GM12872 (cell line): ENCODE measurements at regions not wholly inside any gene's neighbourhood (a gene's known extent, or its start where the extent isn't known, plus 50 kb on each side); places are given as distances from the start of the nearest gene placed in this dataset.

Experiments
- TF ChIP-seq, protein P1 (sequence below): IDR thresholded peaks from 3 replicates; pipeline ENCODE4 v1.5.1; 2011; ENCODE audit warnings: low read depth, mild to moderate bottlenecking, low read length, moderate library complexity; ENCODE audit not compliant: insufficient read depth

DNA sequence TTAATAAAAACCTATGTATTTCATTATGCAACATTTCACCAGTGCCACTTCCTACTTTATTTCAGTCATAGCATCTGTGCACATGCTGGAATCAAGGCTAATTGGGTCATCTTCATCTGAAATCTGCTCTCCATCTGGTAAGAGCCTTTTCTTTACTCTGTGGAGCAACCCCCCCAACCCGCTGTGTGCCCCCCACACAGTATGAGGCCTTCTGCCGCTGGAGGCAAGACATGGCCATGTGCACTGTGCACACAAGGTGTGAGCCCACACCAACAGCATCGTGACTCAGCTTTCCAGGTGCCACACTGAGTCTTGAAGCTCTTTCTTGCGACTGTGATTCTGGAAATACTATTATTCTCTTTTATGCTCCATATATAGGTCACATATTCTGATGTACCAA lies 471.0 kb downstream of the TBC1D4 start:
- TF ChIP-seq, protein P1, sequence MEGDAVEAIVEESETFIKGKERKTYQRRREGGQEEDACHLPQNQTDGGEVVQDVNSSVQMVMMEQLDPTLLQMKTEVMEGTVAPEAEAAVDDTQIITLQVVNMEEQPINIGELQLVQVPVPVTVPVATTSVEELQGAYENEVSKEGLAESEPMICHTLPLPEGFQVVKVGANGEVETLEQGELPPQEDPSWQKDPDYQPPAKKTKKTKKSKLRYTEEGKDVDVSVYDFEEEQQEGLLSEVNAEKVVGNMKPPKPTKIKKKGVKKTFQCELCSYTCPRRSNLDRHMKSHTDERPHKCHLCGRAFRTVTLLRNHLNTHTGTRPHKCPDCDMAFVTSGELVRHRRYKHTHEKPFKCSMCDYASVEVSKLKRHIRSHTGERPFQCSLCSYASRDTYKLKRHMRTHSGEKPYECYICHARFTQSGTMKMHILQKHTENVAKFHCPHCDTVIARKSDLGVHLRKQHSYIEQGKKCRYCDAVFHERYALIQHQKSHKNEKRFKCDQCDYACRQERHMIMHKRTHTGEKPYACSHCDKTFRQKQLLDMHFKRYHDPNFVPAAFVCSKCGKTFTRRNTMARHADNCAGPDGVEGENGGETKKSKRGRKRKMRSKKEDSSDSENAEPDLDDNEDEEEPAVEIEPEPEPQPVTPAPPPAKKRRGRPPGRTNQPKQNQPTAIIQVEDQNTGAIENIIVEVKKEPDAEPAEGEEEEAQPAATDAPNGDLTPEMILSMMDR: no peak

DNA sequence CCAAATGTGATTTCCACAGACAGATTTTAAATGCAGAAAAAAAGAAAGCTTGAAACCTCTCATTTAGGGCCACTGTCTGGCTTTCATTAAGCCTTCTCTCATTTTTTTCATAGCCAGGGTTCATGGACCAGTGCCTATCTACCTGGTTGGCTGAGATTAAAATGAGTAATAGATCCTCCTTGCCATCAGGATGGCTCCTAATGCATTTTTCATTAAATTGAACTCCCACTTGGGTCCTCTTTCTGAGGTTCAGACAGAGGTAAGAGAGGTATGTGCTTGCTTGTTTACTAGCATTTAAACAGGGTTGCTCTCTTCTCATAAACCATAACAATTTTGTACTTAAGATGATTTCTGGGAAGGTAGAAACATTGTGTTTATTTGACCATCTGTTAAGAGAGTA lies 473.0 kb downstream of the TBC1D4 start:
- TF ChIP-seq, protein P1: no peak

DNA sequence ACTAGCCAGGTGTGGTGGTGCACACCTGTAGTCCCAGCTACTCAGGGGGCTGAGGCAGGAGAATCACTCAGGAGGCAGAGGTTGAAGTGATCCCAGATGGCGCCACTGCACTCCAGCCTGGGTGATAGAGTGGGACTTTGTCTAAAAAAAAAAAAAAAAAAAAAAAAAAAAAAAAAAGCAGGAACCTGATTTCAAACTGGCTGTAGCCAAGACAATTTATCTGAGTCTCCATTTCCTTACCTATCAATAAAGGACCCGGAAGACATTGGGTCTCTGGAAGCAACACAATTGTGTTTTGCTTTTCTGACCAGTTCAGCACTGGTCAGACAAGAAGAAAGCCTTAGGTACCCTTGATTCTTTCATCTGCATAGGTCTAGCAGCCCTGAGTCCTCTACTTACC lies 491.0 kb downstream of the TBC1D4 start:
- TF ChIP-seq, protein P1: no peak

DNA sequence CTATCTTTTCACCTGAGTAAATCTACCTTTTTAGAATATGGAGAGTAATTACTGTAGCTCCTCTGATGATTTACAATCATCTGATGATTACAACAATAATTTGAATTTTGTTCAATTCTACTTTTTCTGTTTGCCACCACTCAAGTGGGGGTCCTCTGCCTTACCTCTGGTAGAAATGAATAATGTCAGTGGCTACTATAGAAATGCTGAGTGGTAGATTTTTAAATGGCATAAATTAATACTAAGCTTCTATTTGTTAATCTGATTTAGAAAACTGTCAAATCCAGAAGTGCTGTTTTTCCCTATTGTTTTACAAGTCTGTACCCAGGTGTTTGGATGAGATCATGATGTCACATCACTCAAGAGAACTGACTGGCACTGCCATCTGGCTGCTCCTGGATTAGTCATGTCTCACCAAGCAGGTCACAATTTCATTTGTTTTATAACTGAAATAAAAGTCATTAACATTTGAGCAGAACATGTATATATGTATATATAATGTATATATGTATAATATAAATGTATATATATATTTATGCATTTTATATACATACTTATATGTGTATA lies 494.8 kb downstream of the TBC1D4 start:
- TF ChIP-seq, protein P1: no peak

DNA sequence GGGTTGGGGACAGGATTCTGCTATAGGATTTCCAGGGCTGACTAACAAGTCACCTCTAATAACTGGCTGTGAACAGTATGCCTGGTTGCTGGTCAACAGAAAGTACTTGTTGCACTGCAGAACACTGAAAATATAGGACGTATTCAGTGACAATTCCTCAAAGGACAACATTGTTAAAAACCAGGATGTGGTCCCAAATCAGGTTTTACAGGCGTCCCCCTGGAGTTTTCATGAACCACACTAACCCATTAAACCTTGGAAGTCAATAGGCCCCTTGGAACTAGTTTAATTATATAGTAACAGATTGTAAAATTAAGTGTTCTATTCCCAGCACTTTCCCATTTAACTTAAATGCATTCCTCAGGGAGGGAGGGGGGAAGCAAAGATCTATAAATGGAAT lies 495.4 kb downstream of the TBC1D4 start:
- TF ChIP-seq, protein P1: no peak

DNA sequence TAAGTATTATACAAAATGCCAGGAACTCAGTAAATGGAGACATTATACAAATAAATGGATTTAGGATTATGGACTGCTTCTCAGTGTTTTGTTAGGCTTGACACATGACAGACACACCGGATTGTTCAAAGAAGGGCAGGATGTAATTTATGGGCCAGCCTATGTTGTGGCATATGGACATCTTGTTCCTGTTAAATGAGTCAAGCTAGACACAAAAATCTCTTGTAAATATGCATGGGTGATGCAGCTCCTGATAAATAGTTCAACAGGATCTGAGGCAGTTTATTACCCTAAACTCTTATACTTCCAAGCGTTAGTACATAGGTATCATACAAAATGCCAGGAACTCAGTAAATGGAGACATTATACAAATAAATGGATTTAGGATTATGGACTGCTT lies 502.3 kb downstream of the TBC1D4 start:
- TF ChIP-seq, protein P1: no peak

DNA sequence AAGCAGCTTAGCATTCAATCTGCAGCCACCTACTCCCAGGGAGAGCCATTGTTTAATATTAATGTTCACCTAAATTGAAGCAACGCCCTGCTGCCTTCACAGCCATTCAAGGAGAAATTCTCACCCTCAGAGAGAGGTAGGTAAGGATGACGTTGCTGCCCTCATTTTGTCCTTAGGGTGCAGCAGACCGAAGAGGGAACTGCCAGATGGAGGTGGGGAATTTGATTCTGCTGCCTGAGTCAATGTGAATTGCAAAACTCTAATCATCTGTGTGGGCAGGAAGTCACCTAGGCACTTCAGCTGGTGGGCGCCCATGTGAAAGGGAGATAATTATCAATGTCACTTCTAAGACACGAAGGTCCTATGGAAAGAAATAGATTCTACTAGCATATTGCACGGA lies 503.4 kb downstream of the TBC1D4 start:
- TF ChIP-seq, protein P1: no peak
